Mucosa of descending colon (tissue), 3 donors: ENCODE measurements at regions not wholly inside any gene's neighbourhood (a gene's known extent, or its start where the extent isn't known, plus 50 kb on each side); places are given as distances from the start of the nearest gene placed in this dataset.
"Not testable (repeated sequence)": the region's sequence is repeated elsewhere in the genome, so short reads cannot be mapped to it uniquely, and the experiment has no call there.

Source experiments
- ATAC-seq: fragments of 200-7000 bp; cut with Tn5 transposase; one replicate; pipeline ENCODE4 v1.9.1; 2020; ENCODE audit warnings: mild to moderate bottlenecking, moderate library complexity
- DNase-seq, 3 donors: peaks; one replicate each; pipeline ENCODE4 v3.0.0-alpha.2; 2020
- H3K36me3 ChIP-seq: fragments of 200-600 bp; one replicate; pipeline ENCODE4 v1.8.0; 2021; ENCODE audit warnings: low read depth, mild to moderate bottlenecking
- H3K4me1 ChIP-seq: fragments of 200-600 bp; one replicate; pipeline ENCODE4 v1.8.0; 2021; ENCODE audit warnings: low read depth, mild to moderate bottlenecking
- H3K4me3 ChIP-seq: fragments of 200-600 bp; one replicate; pipeline ENCODE4 v1.8.0; 2021; ENCODE audit warnings: mild to moderate bottlenecking
- H3K9me3 ChIP-seq: fragments of 200-600 bp; one replicate; pipeline ENCODE4 v1.8.0; 2021; ENCODE audit warnings: mild to moderate bottlenecking
- CTCF ChIP-seq: fragments of 200-600 bp; IDR thresholded peaks from one replicate; pipeline ENCODE4 v1.8.0; 2022; ENCODE audit warnings: antibody characterized with exemption, mild to moderate bottlenecking
- intact Hi-C, 2 donors: fragments of 100-400 bp; cut with DNase I in 1 of 2; cut with micrococcal nuclease in 1 of 2; formaldehyde crosslinking; loops; one replicate each; pipeline versions ENCODE4 v1.11.0 to v1.11.1; 2022; cut with DNase I, micrococcal nuclease
- donor health status: DM: no; HTN: no; CAD: no; lungs with moderate emphysema.
- donor health status: DM: no; HTN: no; CAD: no.
- donor health status: DM: no; HTN: yes; CAD: no.

- intact Hi-C loops: no loop called here
- DNase-seq (no peak), ATAC-seq (no peak)
- H3K36me3 ChIP-seq: no peaks in the 10 kb centered on the region
- H3K4me3 ChIP-seq: no peak overlapping the region
- H3K4me1 ChIP-seq: no peaks in the 10 kb centered on the region
- H3K9me3 ChIP-seq: no peaks in the 10 kb centered on the region
- no peak for TF ChIP-seq CTCF
Measured at GRCh38 chr2:211205358-211205757, 649.0 kb downstream of the CPS1 start.

DNA sequence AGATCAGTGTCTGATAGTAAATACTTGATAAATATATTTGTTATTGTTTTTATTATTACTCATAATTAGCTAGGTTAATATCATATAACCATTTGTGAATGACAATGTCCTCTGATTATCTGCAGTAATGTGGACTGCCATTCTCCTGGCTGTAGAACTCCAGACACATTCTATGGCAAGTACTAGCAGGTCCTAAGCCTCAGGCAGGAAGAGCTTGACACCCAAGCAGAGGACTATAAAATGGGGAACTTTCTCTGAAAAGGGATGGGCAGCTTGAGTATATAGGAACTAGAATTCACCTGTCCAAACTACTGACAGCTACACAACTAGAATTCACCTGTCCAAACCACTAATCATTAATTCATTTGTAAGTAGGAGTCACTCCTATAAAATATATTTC lies 649.4 kb downstream of the CPS1 start:
- no peak for TF ChIP-seq CTCF
- H3K4me1 ChIP-seq: no peaks in the 10 kb centered on the region
- H3K9me3 ChIP-seq: no peaks in the 10 kb centered on the region
- no peaks in the 10 kb centered on the region for H3K36me3 ChIP-seq
- no peak for ATAC-seq
- DNase-seq: no peak
- H3K4me3 ChIP-seq: no peak overlapping the region
- intact Hi-C loops: no loop called here

GRCh38 chr2:211216221-211216620 lies 659.8 kb downstream of the CPS1 start:
- H3K4me3 ChIP-seq: no peak overlapping the region
- ATAC-seq (no peak), DNase-seq (no peak)
- intact Hi-C loops: no loop called here
- H3K36me3 ChIP-seq: no peaks in the 10 kb centered on the region
- H3K4me1 ChIP-seq: no peaks in the 10 kb centered on the region
- TF ChIP-seq CTCF: no peak
- H3K9me3 ChIP-seq: no peaks in the 10 kb centered on the region

- H3K4me1 ChIP-seq, ATAC-seq, H3K9me3 ChIP-seq, H3K4me3 ChIP-seq, DNase-seq, intact Hi-C loops, H3K36me3 ChIP-seq: not testable (repeated sequence)
Measured at GRCh38 chr2:211219548-211219947, 663.1 kb downstream of the CPS1 start.

DNA sequence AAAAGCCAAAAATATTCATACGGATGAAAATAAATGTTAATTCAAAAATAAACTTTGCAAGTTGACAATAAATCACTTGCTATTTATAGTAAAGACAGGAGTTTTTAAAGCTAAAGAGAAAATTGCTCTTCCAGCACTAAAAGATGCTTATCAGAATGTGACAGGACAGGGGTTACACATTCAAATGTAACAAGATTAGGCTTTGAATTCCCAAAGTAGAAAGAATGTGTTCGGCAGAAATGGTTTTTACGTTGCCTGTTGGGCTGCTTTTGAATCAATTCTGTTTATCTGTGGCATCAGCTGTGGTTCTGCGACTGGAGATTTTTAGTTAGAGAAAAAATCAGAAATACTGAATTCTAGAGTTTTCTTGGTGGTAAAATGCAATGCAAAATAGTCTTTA lies 669.4 kb downstream of the CPS1 start:
- no peak for TF ChIP-seq CTCF
- intact Hi-C loops: no loop called here
- ATAC-seq: no peak

DNA sequence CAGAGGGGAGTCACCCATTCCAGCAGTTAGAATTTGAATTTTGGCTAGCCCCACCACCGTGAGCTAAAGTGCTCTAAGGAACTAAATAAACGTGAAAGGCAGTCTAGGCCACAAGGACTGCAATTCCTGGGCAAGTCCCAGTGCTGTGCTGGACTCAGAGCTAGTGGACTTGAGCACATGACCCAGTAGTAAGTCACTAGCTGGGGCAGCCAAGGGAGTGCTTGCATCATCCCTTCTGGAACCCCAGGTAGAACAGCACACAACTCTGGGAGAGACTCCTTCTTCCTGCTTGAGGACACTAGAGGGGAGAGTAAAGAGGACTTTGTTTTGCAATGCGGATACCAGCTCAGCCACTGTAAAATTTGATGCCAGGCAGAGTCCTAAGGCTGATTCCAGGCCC lies 672.2 kb downstream of the CPS1 start:
- H3K4me1 ChIP-seq: no peaks in the 10 kb centered on the region
- no peak overlapping the region for H3K4me3 ChIP-seq
- ATAC-seq: no peak
- intact Hi-C loops: no loop called here
- TF ChIP-seq CTCF: no peak
- DNase-seq: no peak
- H3K9me3 ChIP-seq: no peaks in the 10 kb centered on the region
- no peaks in the 10 kb centered on the region for H3K36me3 ChIP-seq

More for the DNA sequence above, 669.4 kb downstream of the CPS1 start:
- Histone ChIP-seq H3K9me3 (no peaks in the 10 kb centered on the region), H3K4me1 (no peaks in the 10 kb centered on the region), H3K36me3 (no peaks in the 10 kb centered on the region), H3K4me3 (no peak overlapping the region)
- no peak for DNase-seq
